ENCODE measurements at regions not wholly inside any gene's neighbourhood (a gene's known extent, or its start where the extent isn't known, plus 50 kb on each side); places are given as distances from the start of the nearest gene placed in this dataset.

GRCh38 chr4:123587983-123588494 lies 191.4 kb downstream of the SPRY1 start:
- H3K27me3 Mint-ChIP-seq = no peaks in the 10 kb centered on the region
- H3K4me3 Mint-ChIP-seq = no peak overlapping the region
- no peak overlapping the region for H3K27ac Mint-ChIP-seq
- H3K4me1 Mint-ChIP-seq = peaks cover 3 to 9% (median 8%) of the 10 kb centered on the region in 3 donors
- H3K9me3 Mint-ChIP-seq = peaks cover 0 to 2% (median 0%) of the 10 kb centered on the region in 3 donors
- H3K36me3 Mint-ChIP-seq = peaks cover 5% of the 10 kb centered on the region

GRCh38 chr4:123588631-123589241 lies 192.1 kb downstream of the SPRY1 start:
- Mint-ChIP-seq H3K4me1 (peaks cover 3 to 9% (median 8%) of the 10 kb centered on the region in 3 donors), H3K27ac (no peak overlapping the region), H3K9me3 (peaks cover 0 to 4% (median 0%) of the 10 kb centered on the region in 3 donors), H3K36me3 (peaks cover 5% of the 10 kb centered on the region), H3K4me3 (peak overlapping the region in 1 of 4 donors; percentile 70), H3K27me3 (no peaks in the 10 kb centered on the region)

- H3K4me3 Mint-ChIP-seq = peak overlapping the region in 1 of 4 donors; percentile 70
- H3K36me3 Mint-ChIP-seq = peaks cover 5% of the 10 kb centered on the region
- H3K4me1 Mint-ChIP-seq = peaks cover 3 to 9% (median 8%) of the 10 kb centered on the region in 3 donors
- peaks cover 0 to 4% (median 0%) of the 10 kb centered on the region in 3 donors for H3K9me3 Mint-ChIP-seq
- no peaks in the 10 kb centered on the region for H3K27me3 Mint-ChIP-seq
- no peak overlapping the region for H3K27ac Mint-ChIP-seq
These were observed 192.7 kb downstream of the SPRY1 start for GRCh38 chr4:123589301-123589700.

GRCh38 chr4:123591875-123592274 lies 195.3 kb downstream of the SPRY1 start:
- peaks cover 0 to 4% (median 0%) of the 10 kb centered on the region in 3 donors for H3K9me3 Mint-ChIP-seq
- H3K4me1 Mint-ChIP-seq = peaks cover 3 to 9% (median 8%) of the 10 kb centered on the region in 3 donors
- peaks cover 3% of the 10 kb centered on the region for H3K27me3 Mint-ChIP-seq
- H3K36me3 Mint-ChIP-seq = peaks cover 5% of the 10 kb centered on the region
- no peak overlapping the region for H3K4me3 Mint-ChIP-seq
- H3K27ac Mint-ChIP-seq = no peak overlapping the region

DNA sequence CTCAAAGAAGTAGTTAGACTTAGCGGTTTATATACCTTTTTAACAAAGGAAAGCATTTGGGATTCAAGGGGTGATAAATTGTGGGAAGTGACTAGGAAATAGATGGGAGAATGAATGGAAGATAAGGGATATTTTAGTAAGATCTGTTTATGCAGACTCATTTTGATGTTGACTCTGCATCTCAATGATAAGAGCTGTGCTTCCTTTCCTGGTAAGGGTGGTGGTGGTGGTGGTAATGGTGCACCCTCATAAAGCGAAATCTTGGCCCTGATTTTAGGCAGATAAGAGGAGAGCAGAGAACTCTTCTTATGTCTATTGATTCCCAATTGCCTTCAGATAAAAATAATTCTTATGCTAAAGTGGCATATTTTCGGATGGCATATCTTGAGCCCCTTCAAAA lies 197.1 kb downstream of the SPRY1 start:
- Mint-ChIP-seq H3K9me3 (peaks cover 0 to 6% (median 0%) of the 10 kb centered on the region in 3 donors), H3K4me3 (no peak overlapping the region), H3K27me3 (peaks cover 3% of the 10 kb centered on the region), H3K27ac (no peak overlapping the region), H3K4me1 (peaks cover 4 to 12% (median 7%) of the 10 kb centered on the region in 3 donors), H3K36me3 (peaks cover 7% of the 10 kb centered on the region)

DNA sequence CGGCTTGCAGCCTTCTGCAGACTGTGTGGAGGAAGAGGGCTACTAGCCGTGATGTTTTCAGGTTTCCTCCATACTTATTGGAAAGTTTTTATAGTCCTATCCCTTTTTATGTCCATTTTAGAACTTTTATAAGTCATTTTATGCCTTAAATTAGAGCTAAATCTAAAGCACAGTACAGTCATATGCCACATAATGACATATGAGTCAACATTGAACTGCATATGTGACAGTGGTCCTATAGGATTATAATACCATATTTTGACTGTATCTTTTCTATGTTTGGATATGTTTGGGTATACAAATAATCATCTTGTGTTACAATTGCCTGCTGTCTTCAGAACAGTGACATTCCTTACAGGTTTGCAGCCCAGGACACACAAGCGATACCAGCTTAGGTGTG lies 200.2 kb downstream of the SPRY1 start:
- H3K36me3 Mint-ChIP-seq = peaks cover 2% of the 10 kb centered on the region
- no peak overlapping the region for H3K27ac Mint-ChIP-seq
- peaks cover 5% of the 10 kb centered on the region for H3K27me3 Mint-ChIP-seq
- peaks cover 0 to 4% (median 0%) of the 10 kb centered on the region in 3 donors for H3K9me3 Mint-ChIP-seq
- H3K4me3 Mint-ChIP-seq = no peak overlapping the region
- H3K4me1 Mint-ChIP-seq = peaks cover 10 to 23% (median 16%) of the 10 kb centered on the region in 3 donors

DNA sequence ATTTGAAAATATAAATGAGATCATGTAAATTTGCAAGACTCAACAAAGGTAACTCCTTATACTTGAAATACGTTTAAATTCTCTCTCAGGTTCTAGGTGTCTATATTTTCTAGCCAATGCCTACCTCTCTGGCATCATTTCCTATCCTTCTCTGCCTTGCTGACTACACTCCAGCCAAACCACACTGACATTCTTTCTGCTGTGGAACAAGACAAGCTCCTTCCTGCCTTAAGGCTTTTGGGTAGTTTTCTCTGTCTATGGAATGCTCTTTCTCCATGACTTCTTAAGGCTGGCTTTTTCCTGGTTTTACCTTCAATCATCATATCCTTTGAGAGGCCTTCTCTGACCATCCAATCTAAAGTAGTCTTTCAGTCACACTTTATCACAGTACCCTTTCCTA lies 201.0 kb downstream of the SPRY1 start:
- peaks cover 4% of the 10 kb centered on the region for H3K36me3 Mint-ChIP-seq
- peaks cover 5% of the 10 kb centered on the region for H3K27me3 Mint-ChIP-seq
- H3K4me3 Mint-ChIP-seq = no peak overlapping the region
- H3K9me3 Mint-ChIP-seq = peaks cover 0 to 6% (median 0%) of the 10 kb centered on the region in 3 donors
- H3K27ac Mint-ChIP-seq = no peak overlapping the region
- peaks cover 12 to 23% (median 16%) of the 10 kb centered on the region in 3 donors for H3K4me1 Mint-ChIP-seq

- Mint-ChIP-seq H3K27ac (no peak overlapping the region), H3K9me3 (peaks cover 0 to 3% (median 0%) of the 10 kb centered on the region in 3 donors), H3K4me3 (no peak overlapping the region), H3K4me1 (peaks cover 12 to 23% (median 16%) of the 10 kb centered on the region in 3 donors), H3K27me3 (peaks cover 5% of the 10 kb centered on the region), H3K36me3 (peaks cover 4% of the 10 kb centered on the region)
These were observed 201.7 kb downstream of the SPRY1 start for GRCh38 chr4:123598331-123598730.

DNA sequence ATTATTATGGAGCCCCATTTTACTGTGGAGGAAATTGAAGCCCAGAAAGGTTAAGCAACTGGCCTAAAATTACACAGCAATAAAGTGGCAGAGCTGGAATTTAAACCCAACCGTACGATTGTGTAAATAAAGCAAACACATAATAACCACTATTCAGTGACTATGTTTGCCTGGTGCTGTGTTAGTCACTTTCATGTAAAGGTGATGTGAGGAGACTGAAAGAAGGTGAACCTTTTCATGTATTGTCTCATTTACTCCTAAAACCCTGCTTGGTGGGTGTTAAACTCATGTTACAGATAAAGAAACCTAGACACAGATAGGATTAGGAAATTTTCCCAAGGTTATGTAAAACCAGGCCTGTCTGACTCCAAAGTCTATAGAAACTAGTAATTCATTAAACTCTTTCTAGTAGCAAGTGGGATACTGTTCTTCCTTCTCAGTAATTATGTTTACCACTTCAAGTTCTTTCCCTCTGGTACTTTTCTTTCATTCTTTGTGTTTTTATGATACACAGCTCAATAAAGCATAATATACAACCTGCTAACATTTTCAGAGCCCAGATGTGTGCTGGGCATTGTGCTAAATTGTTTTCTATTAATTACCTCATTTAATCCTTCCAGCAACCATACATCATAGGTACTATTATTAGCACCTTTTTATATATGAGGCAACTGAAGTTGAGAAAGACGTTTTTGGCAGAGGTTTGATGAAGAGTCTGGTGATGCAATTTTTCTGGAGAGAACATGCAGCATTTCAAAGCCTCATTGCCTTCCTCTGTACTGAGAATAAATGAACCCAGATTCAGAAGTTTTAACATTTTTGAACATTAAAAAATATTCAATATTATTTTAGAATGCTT lies 202.7 kb downstream of the SPRY1 start:
- H3K4me1 Mint-ChIP-seq = peaks cover 12 to 23% (median 16%) of the 10 kb centered on the region in 3 donors
- peak overlapping the region in 1 of 4 donors; percentile 44 for H3K4me3 Mint-ChIP-seq
- H3K27ac Mint-ChIP-seq = peak overlapping the region in 2 of 3 donors; percentile 1 to 7

GRCh38 chr4:123599920-123600810 lies 203.6 kb downstream of the SPRY1 start:
- Mint-ChIP-seq H3K9me3 (peaks cover 0 to 3% (median 0%) of the 10 kb centered on the region in 3 donors), H3K4me1 (peaks cover 12 to 23% (median 16%) of the 10 kb centered on the region in 3 donors), H3K27ac (peak overlapping the region; percentile 1 to 54 (median 27))

More for the DNA sequence above, 202.7 kb downstream of the SPRY1 start:
- peaks cover 5% of the 10 kb centered on the region for H3K27me3 Mint-ChIP-seq
- H3K9me3 Mint-ChIP-seq = peaks cover 0 to 3% (median 0%) of the 10 kb centered on the region in 3 donors
- peaks cover 4% of the 10 kb centered on the region for H3K36me3 Mint-ChIP-seq

GRCh38 chr4:123600987-123601904 lies 204.7 kb downstream of the SPRY1 start:
- no peak overlapping the region for H3K4me3 Mint-ChIP-seq
- peaks cover 0 to 3% (median 0%) of the 10 kb centered on the region in 3 donors for H3K9me3 Mint-ChIP-seq
- peaks cover 3% of the 10 kb centered on the region for H3K27me3 Mint-ChIP-seq
- peaks cover 4% of the 10 kb centered on the region for H3K36me3 Mint-ChIP-seq
- peaks cover 17 to 23% (median 19%) of the 10 kb centered on the region in 3 donors for H3K4me1 Mint-ChIP-seq
- H3K27ac Mint-ChIP-seq = peak overlapping the region in 1 of 3 donors; percentile 54

More at GRCh38 chr4:123599920-123600810, 203.6 kb downstream of the SPRY1 start:
- Mint-ChIP-seq H3K4me3 (peak overlapping the region in 2 of 4 donors; percentile 2 to 38), H3K36me3 (peaks cover 4% of the 10 kb centered on the region), H3K27me3 (peaks cover 4% of the 10 kb centered on the region)

DNA sequence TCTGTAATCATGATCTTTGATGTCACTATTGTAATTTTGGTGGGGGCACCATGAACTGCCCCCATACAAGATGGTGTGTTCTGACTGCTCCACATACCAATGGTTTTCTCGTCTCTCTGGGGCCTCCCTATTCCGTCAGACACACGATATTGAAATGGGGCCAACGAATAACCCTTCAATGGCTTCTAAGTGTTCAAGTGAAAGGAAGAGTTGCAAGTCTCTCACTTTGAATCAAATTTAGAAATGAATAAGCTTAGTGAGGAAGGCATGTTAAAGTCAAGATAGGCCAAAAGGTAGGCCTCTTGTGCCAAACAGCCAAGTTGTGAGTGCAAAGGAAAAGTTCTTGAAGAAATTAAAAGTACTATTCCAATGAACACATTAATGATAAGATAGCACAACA lies 205.4 kb downstream of the SPRY1 start:
- Mint-ChIP-seq H3K36me3 (peaks cover 4% of the 10 kb centered on the region), H3K4me3 (peak overlapping the region in 1 of 4 donors; percentile 38), H3K4me1 (peaks cover 20 to 25% (median 22%) of the 10 kb centered on the region in 3 donors), H3K27ac (no peak overlapping the region), H3K9me3 (peaks cover 0 to 3% (median 0%) of the 10 kb centered on the region in 3 donors), H3K27me3 (peaks cover 2% of the 10 kb centered on the region)

- Mint-ChIP-seq H3K4me3 (no peak overlapping the region), H3K36me3 (peaks cover 2% of the 10 kb centered on the region), H3K4me1 (peaks cover 24 to 30% (median 26%) of the 10 kb centered on the region in 3 donors), H3K9me3 (peaks cover 0 to 3% (median 0%) of the 10 kb centered on the region in 3 donors), H3K27me3 (peaks cover 2% of the 10 kb centered on the region), H3K27ac (no peak overlapping the region)
These were observed 206.6 kb downstream of the SPRY1 start for GRCh38 chr4:123603165-123603564.

All from IgD-negative memory B cell (primary cell).